ENCODE measurements at regions not wholly inside any gene's neighbourhood (a gene's known extent, or its start where the extent isn't known, plus 50 kb on each side); places are given as distances from the start of the nearest gene placed in this dataset.
"Not testable (repeated sequence)": the region's sequence is repeated elsewhere in the genome, so short reads cannot be mapped to it uniquely, and the experiment has no call there.

DNA sequence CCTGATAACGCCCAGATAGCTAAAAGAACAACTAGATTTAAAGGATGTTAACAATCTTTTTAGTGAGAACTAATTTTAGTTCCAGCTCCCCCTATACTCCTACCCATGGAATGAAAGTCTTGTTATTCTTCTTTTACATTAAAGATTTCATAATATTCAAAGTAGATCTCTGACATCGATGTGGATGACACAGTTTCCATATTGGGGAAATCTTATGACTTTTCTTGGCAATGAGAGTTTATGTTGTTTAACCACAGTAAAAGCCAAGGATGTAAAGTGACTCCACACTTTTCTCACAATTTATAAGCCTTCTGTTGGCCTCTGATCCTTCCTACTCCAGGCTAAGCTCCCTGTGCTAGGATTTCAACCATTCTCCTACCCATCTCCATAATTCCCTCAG is 332.6 kb upstream of the KCNMB2 start:
- no peak overlapping the region for H3K9ac ChIP-seq (ENCODE audit: low read length)
- no peaks in the 10 kb centered on the region for H3K36me3 ChIP-seq (ENCODE audit: low read depth, low read length)
- ChIA-PET POLR2A (ENCODE audit: unreplicated experiment) (no interaction called here), CTCF (no interaction called here)
- no peaks in the 10 kb centered on the region for H4K20me1 ChIP-seq (ENCODE audit: low read length)
- no peaks in the 10 kb centered on the region for H3K9me3 ChIP-seq (ENCODE audit: low read length)
- TF ChIP-seq EZH2phosphoT487 (IDR thresholded peaks at IDR 0.05; ENCODE audit: borderline replicate concordance, low read length) (no peak), EZH2 (IDR thresholded peaks at IDR 0.05; ENCODE audit: low read length, unreplicated experiment) (no peak)
- TF ChIP-seq, protein P1, sequence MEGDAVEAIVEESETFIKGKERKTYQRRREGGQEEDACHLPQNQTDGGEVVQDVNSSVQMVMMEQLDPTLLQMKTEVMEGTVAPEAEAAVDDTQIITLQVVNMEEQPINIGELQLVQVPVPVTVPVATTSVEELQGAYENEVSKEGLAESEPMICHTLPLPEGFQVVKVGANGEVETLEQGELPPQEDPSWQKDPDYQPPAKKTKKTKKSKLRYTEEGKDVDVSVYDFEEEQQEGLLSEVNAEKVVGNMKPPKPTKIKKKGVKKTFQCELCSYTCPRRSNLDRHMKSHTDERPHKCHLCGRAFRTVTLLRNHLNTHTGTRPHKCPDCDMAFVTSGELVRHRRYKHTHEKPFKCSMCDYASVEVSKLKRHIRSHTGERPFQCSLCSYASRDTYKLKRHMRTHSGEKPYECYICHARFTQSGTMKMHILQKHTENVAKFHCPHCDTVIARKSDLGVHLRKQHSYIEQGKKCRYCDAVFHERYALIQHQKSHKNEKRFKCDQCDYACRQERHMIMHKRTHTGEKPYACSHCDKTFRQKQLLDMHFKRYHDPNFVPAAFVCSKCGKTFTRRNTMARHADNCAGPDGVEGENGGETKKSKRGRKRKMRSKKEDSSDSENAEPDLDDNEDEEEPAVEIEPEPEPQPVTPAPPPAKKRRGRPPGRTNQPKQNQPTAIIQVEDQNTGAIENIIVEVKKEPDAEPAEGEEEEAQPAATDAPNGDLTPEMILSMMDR (conservative IDR thresholded peaks at IDR 0.05; ENCODE audit: low read depth, low read length): no peak
- H3K79me2 ChIP-seq (ENCODE audit: low read length): no peaks in the 10 kb centered on the region
- no peak for DNase-seq
- no peak overlapping the region for H3K4me3 ChIP-seq (ENCODE audit: low read length)
- intact Hi-C loops (cut with micrococcal nuclease): no loop called here
- no peaks in the 10 kb centered on the region for H3K27me3 ChIP-seq (ENCODE audit: low read length)
- H3K4me2 ChIP-seq (ENCODE audit: low read length): no peak overlapping the region
- peaks cover under 1% of the 10 kb centered on the region; the same call in 1 of the 2 replicates for H3K4me1 ChIP-seq (ENCODE audit: insufficient read depth, low read length)
- no peak for ATAC-seq
- no peak overlapping the region for H3K27ac ChIP-seq (ENCODE audit: low read length)
- H3K9me2 ChIP-seq (replicated peaks; ENCODE audit: low read length): 0 out of 2 replicates have a peak, but pooled peaks cover 3% of the 10 kb centered on the region
- H2AFZ ChIP-seq (ENCODE audit: low read length): no peak overlapping the region
- no TSS peak for BruUV-seq (replicated peaks)
- H3F3A ChIP-seq (ENCODE audit: low read length, unreplicated experiment): no peaks in the 10 kb centered on the region

DNA sequence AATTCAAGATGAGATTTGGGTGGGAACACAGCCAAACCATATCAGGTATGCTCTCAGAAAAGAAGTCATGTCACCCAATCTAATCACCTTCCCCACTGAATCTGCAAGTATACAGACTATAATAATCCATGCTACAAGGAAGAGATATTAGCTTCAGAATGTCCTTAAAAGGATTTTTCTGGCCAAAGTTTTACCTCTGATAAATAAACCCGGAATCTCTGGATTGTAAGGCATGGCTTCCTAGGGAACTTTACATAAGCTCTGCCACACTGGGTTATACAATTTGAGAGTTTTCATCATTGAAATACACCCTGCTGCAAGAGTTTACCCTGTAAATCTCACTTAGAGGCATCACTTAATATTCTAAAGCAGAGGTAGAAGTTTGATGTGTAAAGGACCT is 330.5 kb upstream of the KCNMB2 start:
- Histone ChIP-seq H3K79me2 (ENCODE audit: low read length) (no peaks in the 10 kb centered on the region), H2AFZ (ENCODE audit: low read length) (no peak overlapping the region), H3K27ac (ENCODE audit: low read length) (no peak overlapping the region), H3F3A (ENCODE audit: low read length, unreplicated experiment) (no peaks in the 10 kb centered on the region), H3K4me2 (ENCODE audit: low read length) (no peak overlapping the region), H3K36me3 (ENCODE audit: low read depth, low read length) (no peaks in the 10 kb centered on the region), H3K9ac (ENCODE audit: low read length) (no peak overlapping the region), H4K20me1 (ENCODE audit: low read length) (no peaks in the 10 kb centered on the region), H3K4me1 (ENCODE audit: insufficient read depth, low read length) (no peaks in the 10 kb centered on the region), H3K4me3 (ENCODE audit: low read length) (no peak overlapping the region), H3K9me3 (ENCODE audit: low read length) (no peaks in the 10 kb centered on the region), H3K27me3 (ENCODE audit: low read length) (no peaks in the 10 kb centered on the region), H3K9me2 (replicated peaks; ENCODE audit: low read length) (no peaks in the 10 kb centered on the region)
- ChIA-PET CTCF (no interaction called here), POLR2A (ENCODE audit: unreplicated experiment) (no interaction called here)
- BruUV-seq (replicated peaks): no TSS peak
- intact Hi-C loops (cut with micrococcal nuclease): no loop called here
- TF ChIP-seq EZH2phosphoT487 (IDR thresholded peaks at IDR 0.05; ENCODE audit: borderline replicate concordance, low read length) (no peak), EZH2 (IDR thresholded peaks at IDR 0.05; ENCODE audit: low read length, unreplicated experiment) (no peak)
- TF ChIP-seq, protein P1 (conservative IDR thresholded peaks at IDR 0.05; ENCODE audit: low read depth, low read length): no peak
- no peak for ATAC-seq
- no peak for DNase-seq

DNA sequence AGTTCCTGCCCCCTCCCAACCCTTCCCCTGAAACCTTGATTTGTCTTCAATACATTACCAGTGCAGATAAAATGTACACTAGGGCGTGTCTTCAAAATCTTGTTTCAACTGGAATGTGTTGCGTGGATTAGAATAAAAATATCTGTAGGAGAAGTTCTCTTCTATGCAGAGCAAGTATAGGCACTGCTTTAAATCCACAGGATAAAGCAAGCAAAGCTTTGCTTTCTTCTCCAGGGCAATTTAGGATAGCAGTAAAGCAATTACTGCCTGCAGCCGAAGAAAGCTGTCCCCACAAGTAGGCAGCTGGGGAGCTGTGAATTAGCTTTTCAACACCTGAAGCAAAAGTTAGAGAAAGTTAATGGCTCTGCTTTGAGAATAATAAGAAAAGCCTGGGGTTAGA is 329.7 kb upstream of the KCNMB2 start:
- H3K4me1 ChIP-seq (ENCODE audit: insufficient read depth, low read length): 0 out of 2 replicates have a peak, but pooled peaks cover 4% of the 10 kb centered on the region
- H3K27me3 ChIP-seq (ENCODE audit: low read length): no peaks in the 10 kb centered on the region
- TF ChIP-seq EZH2 (IDR thresholded peaks at IDR 0.05; ENCODE audit: low read length, unreplicated experiment) (no peak), EZH2phosphoT487 (IDR thresholded peaks at IDR 0.05; ENCODE audit: borderline replicate concordance, low read length) (no peak)
- TF ChIP-seq, protein P1 (conservative IDR thresholded peaks at IDR 0.05; ENCODE audit: low read depth, low read length): no peak
- no peaks in the 10 kb centered on the region for H4K20me1 ChIP-seq (ENCODE audit: low read length)
- H3K9me2 ChIP-seq (replicated peaks; ENCODE audit: low read length): no peaks in the 10 kb centered on the region
- intact Hi-C loops (cut with micrococcal nuclease): no loop called here
- H3F3A ChIP-seq (ENCODE audit: low read length, unreplicated experiment): no peaks in the 10 kb centered on the region
- DNase-seq (no peak), ATAC-seq (no peak)
- ChIA-PET CTCF (no interaction called here), POLR2A (ENCODE audit: unreplicated experiment) (no interaction called here)
- H3K79me2 ChIP-seq (ENCODE audit: low read length): no peaks in the 10 kb centered on the region
- no peaks in the 10 kb centered on the region for H3K36me3 ChIP-seq (ENCODE audit: low read depth, low read length)
- no TSS peak for BruUV-seq (replicated peaks)
- H3K4me2 ChIP-seq (ENCODE audit: low read length): no peak overlapping the region
- H2AFZ ChIP-seq (ENCODE audit: low read length): no peak overlapping the region
- H3K9ac ChIP-seq (ENCODE audit: low read length): no peak overlapping the region
- H3K27ac ChIP-seq (ENCODE audit: low read length): no peak overlapping the region
- no peaks in the 10 kb centered on the region for H3K9me3 ChIP-seq (ENCODE audit: low read length)
- no peak overlapping the region for H3K4me3 ChIP-seq (ENCODE audit: low read length)

DNA sequence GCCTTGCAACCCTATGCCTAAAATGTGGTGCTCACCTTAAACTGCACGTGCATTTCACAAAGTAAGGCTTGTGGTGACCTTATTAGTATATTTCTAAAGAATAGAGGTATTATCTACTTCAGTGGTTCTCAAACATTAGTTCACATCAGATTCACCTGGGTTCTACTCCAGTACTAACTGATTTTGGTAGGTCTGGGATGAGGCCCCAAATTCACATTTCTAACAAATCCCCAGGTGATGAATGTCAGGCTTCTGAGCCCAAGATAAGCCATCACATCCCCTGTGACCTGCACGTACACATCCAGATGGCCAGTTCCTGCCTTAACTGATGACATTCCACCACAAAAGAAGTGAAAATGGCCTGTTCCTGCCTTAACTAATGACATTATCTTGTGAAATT is 329.1 kb upstream of the KCNMB2 start:
- BruUV-seq (replicated peaks); POLR2A ChIA-PET (ENCODE audit: unreplicated experiment); ATAC-seq: not testable (repeated sequence)

DNA sequence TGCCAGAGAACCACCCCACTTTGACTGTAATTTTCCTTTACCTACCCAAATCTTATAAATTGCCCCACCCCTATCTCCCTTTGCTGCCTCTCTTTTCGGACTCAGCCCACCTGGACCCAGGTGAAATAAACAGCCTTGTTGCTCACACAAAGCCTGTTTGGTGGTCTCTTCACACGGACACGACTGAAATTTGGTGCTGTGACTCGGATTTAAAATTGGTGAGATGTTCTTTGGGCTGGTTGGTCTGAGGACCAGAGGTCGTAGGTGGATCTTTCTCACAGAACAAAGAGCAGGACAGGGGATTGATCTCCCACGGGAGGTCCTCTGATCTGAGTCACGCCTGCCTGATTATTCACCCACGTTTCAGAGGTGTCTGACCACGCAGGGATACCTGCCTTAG is 328.6 kb upstream of the KCNMB2 start:
- BruUV-seq (replicated peaks); H3K9ac ChIP-seq (ENCODE audit: low read length): not testable (repeated sequence)

More for the DNA sequence above, 329.1 kb upstream of the KCNMB2 start:
- H4K20me1 ChIP-seq (ENCODE audit: low read length); H3K36me3 ChIP-seq (ENCODE audit: low read depth, low read length); H3K9ac ChIP-seq (ENCODE audit: low read length); H3K4me1 ChIP-seq (ENCODE audit: insufficient read depth, low read length); H2AFZ ChIP-seq (ENCODE audit: low read length); H3K4me3 ChIP-seq (ENCODE audit: low read length); DNase-seq; H3K4me2 ChIP-seq (ENCODE audit: low read length); intact Hi-C loops (cut with micrococcal nuclease); CTCF ChIA-PET; H3K79me2 ChIP-seq (ENCODE audit: low read length); H3K9me2 ChIP-seq (replicated peaks; ENCODE audit: low read length); H3K9me3 ChIP-seq (ENCODE audit: low read length); H3K27ac ChIP-seq (ENCODE audit: low read length); H3K27me3 ChIP-seq (ENCODE audit: low read length); H3F3A ChIP-seq (ENCODE audit: low read length, unreplicated experiment): not testable (repeated sequence)

More for the DNA sequence above, 328.6 kb upstream of the KCNMB2 start:
- H2AFZ ChIP-seq (ENCODE audit: low read length); H3K27ac ChIP-seq (ENCODE audit: low read length); H3K9me2 ChIP-seq (replicated peaks; ENCODE audit: low read length); H4K20me1 ChIP-seq (ENCODE audit: low read length); H3K27me3 ChIP-seq (ENCODE audit: low read length); CTCF ChIA-PET; intact Hi-C loops (cut with micrococcal nuclease); H3F3A ChIP-seq (ENCODE audit: low read length, unreplicated experiment); H3K4me2 ChIP-seq (ENCODE audit: low read length); DNase-seq; H3K4me1 ChIP-seq (ENCODE audit: insufficient read depth, low read length); ATAC-seq; H3K79me2 ChIP-seq (ENCODE audit: low read length); H3K4me3 ChIP-seq (ENCODE audit: low read length); H3K9me3 ChIP-seq (ENCODE audit: low read length); H3K36me3 ChIP-seq (ENCODE audit: low read depth, low read length); POLR2A ChIA-PET (ENCODE audit: unreplicated experiment): not testable (repeated sequence)

Data from PC-3 (cell line).